Adipocyte (in vitro differentiated cells): ENCODE measurements at regions not wholly inside any gene's neighbourhood (a gene's known extent, or its start where the extent isn't known, plus 50 kb on each side); places are given as distances from the start of the nearest gene placed in this dataset.

Experiments
- DNase-seq: peaks from one replicate; pipeline ENCODE4 v3.0.0-alpha.2; 2015; ENCODE audit warnings: low read depth
- H3K27me3 ChIP-seq: replicated peaks from 2 replicates; pipeline ENCODE4 v1.7.0; 2013; ENCODE audit warnings: mild to moderate bottlenecking, low read length, moderate library complexity; ENCODE audit not compliant: control insufficient read depth, insufficient read depth
- H3K36me3 ChIP-seq: 2 replicates; pipeline ENCODE4 v1.7.0; 2013; ENCODE audit warnings: low read length, mild to moderate bottlenecking, moderate library complexity; ENCODE audit not compliant: control insufficient read depth, insufficient read depth, severe bottlenecking
- H3K4me1 ChIP-seq: 2 replicates; pipeline ENCODE4 v1.7.0; 2013; ENCODE audit warnings: mild to moderate bottlenecking, low read length, moderate library complexity; ENCODE audit not compliant: control insufficient read depth, insufficient read depth
- H3K4me3 ChIP-seq: 2 replicates; pipeline ENCODE4 v1.7.0; 2013; ENCODE audit warnings: mild to moderate bottlenecking, low read length, moderate library complexity
- H3K9ac ChIP-seq: 2 replicates; pipeline ENCODE4 v1.7.0; 2013; ENCODE audit warnings: mild to moderate bottlenecking, low read length, moderate library complexity
- H3K9me3 ChIP-seq: 2 replicates; pipeline ENCODE4 v1.7.0; 2013; ENCODE audit warnings: mild to moderate bottlenecking, low read length, moderate library complexity; ENCODE audit not compliant: control insufficient read depth

DNA sequence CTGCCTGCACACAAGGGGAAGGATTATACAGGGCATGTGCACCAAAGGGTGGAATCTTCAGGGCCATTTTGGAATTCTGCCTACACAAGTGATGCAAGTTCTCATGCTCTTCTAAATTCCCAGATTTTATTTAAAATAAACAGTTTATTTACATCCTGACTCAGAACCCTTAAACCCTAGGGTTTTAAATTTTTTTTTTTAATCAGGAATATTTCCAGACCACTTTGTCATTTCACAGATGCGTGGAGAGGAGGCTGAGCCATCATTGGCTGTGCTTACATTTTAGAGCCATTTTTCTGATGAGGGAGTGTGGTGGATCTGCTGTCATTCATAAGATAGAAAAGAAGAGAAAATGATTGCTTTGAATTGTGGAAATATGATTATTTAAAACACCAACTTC, 65.2 kb upstream of the MNS1 start:
- Histone ChIP-seq H3K4me3 (no peak overlapping the region), H3K4me1 (no peaks in the 10 kb centered on the region), H3K9ac (no peak overlapping the region), H3K36me3 (no peaks in the 10 kb centered on the region), H3K9me3 (no peaks in the 10 kb centered on the region), H3K27me3 (peaks cover 4% of the 10 kb centered on the region)
- DNase-seq: no peak

GRCh38 chr15:56528136-56528535, 63.2 kb upstream of the MNS1 start:
- Histone ChIP-seq H3K27me3 (peaks cover 4% of the 10 kb centered on the region), H3K4me1 (no peaks in the 10 kb centered on the region), H3K9me3 (no peaks in the 10 kb centered on the region), H3K9ac (no peak overlapping the region), H3K36me3 (no peaks in the 10 kb centered on the region), H3K4me3 (no peak overlapping the region)
- DNase-seq: peak; percentile 39

- no peaks in the 10 kb centered on the region for H3K4me1 ChIP-seq
- no peak overlapping the region for H3K4me3 ChIP-seq
- peak; percentile 15 for DNase-seq
- no peak overlapping the region for H3K9ac ChIP-seq
- H3K9me3 ChIP-seq: peaks cover 4% of the 10 kb centered on the region
- no peaks in the 10 kb centered on the region for H3K36me3 ChIP-seq
- peaks cover 4% of the 10 kb centered on the region for H3K27me3 ChIP-seq
These were observed 60.0 kb upstream of the MNS1 start for GRCh38 chr15:56524915-56525314.

DNA sequence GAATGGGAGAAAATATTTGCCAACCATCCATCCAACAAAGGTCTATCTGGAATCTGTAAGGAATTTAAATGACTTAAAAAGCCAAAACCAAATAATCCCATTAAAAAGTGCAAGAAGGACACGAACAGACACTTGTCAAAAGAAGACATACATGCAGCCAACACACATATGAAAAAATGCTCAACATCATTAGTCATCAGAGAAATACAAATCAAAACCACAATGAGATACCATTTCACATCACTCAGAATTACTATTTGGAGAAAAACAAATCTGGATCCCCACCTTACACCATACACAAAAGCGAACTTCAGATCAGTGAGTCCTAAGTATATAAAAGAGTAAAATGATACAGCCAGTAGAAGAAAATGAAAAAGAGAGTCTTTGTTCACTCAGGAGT, 58.6 kb upstream of the MNS1 start:
- Histone ChIP-seq H3K9ac (no peak overlapping the region), H3K4me1 (no peaks in the 10 kb centered on the region), H3K4me3 (no peak overlapping the region), H3K36me3 (no peaks in the 10 kb centered on the region), H3K27me3 (no peaks in the 10 kb centered on the region), H3K9me3 (peaks cover 14% of the 10 kb centered on the region)
- no peak for DNase-seq

- Histone ChIP-seq H3K4me3 (no peak overlapping the region), H3K27me3 (no peaks in the 10 kb centered on the region), H3K9me3 (peaks cover 14% of the 10 kb centered on the region), H3K36me3 (no peaks in the 10 kb centered on the region), H3K4me1 (no peaks in the 10 kb centered on the region), H3K9ac (no peak overlapping the region)
- no peak for DNase-seq
These were observed 54.1 kb upstream of the MNS1 start for GRCh38 chr15:56519000-56519399.
